HEK293T (cell line): ENCODE measurements at regions not wholly inside any gene's neighbourhood (a gene's known extent, or its start where the extent isn't known, plus 50 kb on each side); places are given as distances from the start of the nearest gene placed in this dataset.

Source experiments
- ELF4 ChIP-seq: fragments of 450-650 bp; IDR thresholded peaks from 2 replicates; pipeline ENCODE4 v1.6.1; 2017; ENCODE audit warnings: antibody characterized with exemption
- FOXK2 ChIP-seq: fragments of 450-650 bp; IDR thresholded peaks from 2 replicates; pipeline ENCODE4 v1.6.1; 2016; ENCODE audit warnings: mild to moderate bottlenecking
- SUZ12 ChIP-seq: fragments of 450-650 bp; IDR thresholded peaks from 2 replicates; pipeline ENCODE4 v1.6.1; 2016; ENCODE audit warnings: mild to moderate bottlenecking

GRCh38 chr2:77666251-77666980 lies 144.2 kb upstream of the LRRTM4 start:
- TF ChIP-seq SUZ12 (no peak), ELF4 (no peak), FOXK2 (no peak)
